ENCODE measurements at regions not wholly inside any gene's neighbourhood (a gene's known extent, or its start where the extent isn't known, plus 50 kb on each side); places are given as distances from the start of the nearest gene placed in this dataset.

DNA sequence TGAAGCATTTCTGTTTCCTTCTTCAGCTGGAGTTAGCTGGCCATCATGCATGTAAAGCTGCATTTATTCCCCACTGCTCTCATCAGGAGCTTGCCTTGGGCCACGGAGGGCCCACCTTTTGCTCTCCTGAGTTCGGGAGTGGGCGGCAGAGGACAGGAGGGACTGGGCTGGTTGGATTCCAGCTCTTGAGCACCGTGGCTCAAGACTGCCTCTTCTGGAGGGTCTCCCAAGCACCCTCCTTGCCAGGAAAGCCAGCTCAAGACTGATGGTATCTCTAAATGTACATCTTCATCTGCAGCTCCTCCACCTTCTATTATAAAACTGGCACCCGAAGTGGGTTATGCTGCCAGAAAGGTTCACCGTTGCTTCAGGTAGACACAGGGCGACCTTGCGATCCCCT, 399.6 kb upstream of the IRX1 start:
- no peak for TF ChIP-seq CBFB (CRISPR knock-in tag; IDR thresholded peaks at IDR 0.05)
- TF ChIP-seq, protein P1, sequence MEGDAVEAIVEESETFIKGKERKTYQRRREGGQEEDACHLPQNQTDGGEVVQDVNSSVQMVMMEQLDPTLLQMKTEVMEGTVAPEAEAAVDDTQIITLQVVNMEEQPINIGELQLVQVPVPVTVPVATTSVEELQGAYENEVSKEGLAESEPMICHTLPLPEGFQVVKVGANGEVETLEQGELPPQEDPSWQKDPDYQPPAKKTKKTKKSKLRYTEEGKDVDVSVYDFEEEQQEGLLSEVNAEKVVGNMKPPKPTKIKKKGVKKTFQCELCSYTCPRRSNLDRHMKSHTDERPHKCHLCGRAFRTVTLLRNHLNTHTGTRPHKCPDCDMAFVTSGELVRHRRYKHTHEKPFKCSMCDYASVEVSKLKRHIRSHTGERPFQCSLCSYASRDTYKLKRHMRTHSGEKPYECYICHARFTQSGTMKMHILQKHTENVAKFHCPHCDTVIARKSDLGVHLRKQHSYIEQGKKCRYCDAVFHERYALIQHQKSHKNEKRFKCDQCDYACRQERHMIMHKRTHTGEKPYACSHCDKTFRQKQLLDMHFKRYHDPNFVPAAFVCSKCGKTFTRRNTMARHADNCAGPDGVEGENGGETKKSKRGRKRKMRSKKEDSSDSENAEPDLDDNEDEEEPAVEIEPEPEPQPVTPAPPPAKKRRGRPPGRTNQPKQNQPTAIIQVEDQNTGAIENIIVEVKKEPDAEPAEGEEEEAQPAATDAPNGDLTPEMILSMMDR (IDR thresholded peaks at IDR 0.05 in 2 of 3, conservative IDR thresholded peaks at IDR 0.05 in 1 of 3; ENCODE audit: insufficient read depth in 2 of 3, low read depth in 1 of 3, low read length in 3 of 3) = no peak
- no peak for TF ChIP-seq SMC3 (conservative IDR thresholded peaks at IDR 0.05; ENCODE audit: insufficient read depth, low read depth, low read length)
- TF ChIP-seq TEAD1 (CRISPR knock-in tag; IDR thresholded peaks at IDR 0.05) = no peak
